ENCODE measurements at regions not wholly inside any gene's neighbourhood (a gene's known extent, or its start where the extent isn't known, plus 50 kb on each side); places are given as distances from the start of the nearest gene placed in this dataset.
"Not testable (repeated sequence)": the region's sequence is repeated elsewhere in the genome, so short reads cannot be mapped to it uniquely, and the experiment has no call there.

DNA sequence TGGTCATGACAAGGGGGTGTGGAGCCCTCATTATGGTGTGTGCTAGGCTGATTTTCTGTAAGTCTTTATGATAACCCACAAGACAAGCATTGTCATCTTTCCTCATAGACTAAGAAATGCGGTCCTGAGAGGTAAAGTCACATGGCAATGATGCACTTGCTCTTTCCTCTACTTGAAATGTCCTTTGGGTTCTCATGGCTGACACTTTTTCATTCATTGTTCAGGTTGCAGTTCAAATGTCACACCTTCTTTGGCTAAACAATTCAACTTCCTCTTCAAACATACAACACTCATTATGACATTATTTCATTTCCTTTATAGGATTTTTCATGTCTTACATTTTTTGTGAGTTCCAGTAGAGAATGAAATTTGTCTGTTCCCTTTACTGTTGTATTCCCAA is 323.6 kb upstream of the PRR16 start:
- no peak overlapping the region for H3K4me3 ChIP-seq (replicated peaks; ENCODE audit: low read depth, low read length)
- TF ChIP-seq CTCF (IDR thresholded peaks at IDR 0.05; ENCODE audit: low read depth, low read length, missing control alignments), result no peak
- DNase-seq (ENCODE audit: extremely low read depth, low read depth), result no peak

- H3K4me3 ChIP-seq (replicated peaks; ENCODE audit: low read depth, low read length), result no peak overlapping the region
- TF ChIP-seq CTCF (IDR thresholded peaks at IDR 0.05; ENCODE audit: low read depth, low read length, missing control alignments), result no peak
- DNase-seq (ENCODE audit: extremely low read depth, low read depth), result no peak
Measured at GRCh38 chr5:120141076-120141475, 323.0 kb upstream of the PRR16 start.

DNA sequence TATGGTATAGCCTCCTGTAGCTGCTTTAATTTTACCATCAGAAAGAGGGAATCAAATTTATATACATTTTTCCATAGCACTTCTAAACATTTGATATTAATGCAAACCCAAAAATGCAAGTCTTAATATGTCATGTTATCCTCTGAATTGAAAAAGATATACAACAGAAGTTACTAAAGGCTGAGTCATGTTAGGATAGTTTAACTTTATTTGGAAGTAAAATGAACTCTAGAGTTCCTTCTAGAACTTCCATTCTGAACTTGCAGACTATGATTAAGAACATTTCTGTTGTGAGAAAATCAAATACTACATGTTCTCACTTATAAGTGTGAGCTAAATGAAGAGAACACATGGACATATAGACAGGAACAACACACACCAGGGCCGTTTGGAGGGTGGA is 317.3 kb upstream of the PRR16 start:
- TF ChIP-seq CTCF (IDR thresholded peaks at IDR 0.05; ENCODE audit: low read depth, low read length, missing control alignments), result no peak
- no peak for DNase-seq (ENCODE audit: extremely low read depth, low read depth)
- no peak overlapping the region for H3K4me3 ChIP-seq (replicated peaks; ENCODE audit: low read depth, low read length)

DNA sequence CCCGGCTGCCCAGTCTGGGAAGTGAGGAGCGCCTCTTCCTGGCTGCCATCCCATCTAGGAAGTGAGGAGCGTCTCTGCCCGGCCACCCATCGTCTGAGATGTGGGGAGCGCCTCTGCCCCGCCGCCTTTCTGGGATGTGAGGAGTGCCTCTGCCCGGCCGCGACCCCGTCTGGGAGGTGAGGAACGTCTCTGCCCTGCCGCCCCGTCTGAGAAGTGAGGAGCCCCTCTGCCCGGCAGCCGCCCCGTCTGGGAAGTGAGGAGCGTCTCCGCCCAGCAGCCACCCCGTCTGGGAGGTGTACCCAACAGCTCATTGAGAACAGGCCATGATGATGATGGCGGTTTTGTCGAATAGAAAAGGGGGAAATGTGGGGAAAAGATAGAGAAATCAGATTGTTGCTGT is 316.2 kb upstream of the PRR16 start:
- not testable (repeated sequence) for DNase-seq (ENCODE audit: extremely low read depth, low read depth); H3K4me3 ChIP-seq (replicated peaks; ENCODE audit: low read depth, low read length)

GRCh38 chr5:120150770-120151169 is 313.3 kb upstream of the PRR16 start:
- no peak for DNase-seq (ENCODE audit: extremely low read depth, low read depth)
- no peak for TF ChIP-seq CTCF (IDR thresholded peaks at IDR 0.05; ENCODE audit: low read depth, low read length, missing control alignments)
- H3K4me3 ChIP-seq (replicated peaks; ENCODE audit: low read depth, low read length), result no peak overlapping the region

DNA sequence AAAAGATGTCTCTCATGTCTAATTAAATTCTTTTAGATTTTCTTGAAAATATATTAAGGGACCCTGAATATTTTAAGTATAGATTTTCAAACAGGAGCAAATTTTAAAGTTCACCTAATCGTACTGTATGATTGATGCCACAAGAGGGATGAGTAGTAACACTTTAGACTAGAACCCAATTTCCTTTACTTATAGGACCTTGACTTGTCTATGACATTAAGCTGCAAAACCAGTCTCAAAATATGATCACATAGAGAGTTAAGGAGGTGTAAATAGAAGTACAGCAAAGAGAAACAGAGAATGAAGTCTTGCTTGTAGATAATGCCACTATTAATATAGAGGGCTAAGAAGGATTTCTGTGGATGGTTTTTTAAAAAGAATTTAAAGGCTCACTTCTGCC is 312.9 kb upstream of the PRR16 start:
- H3K4me3 ChIP-seq (replicated peaks; ENCODE audit: low read depth, low read length), result no peak overlapping the region
- TF ChIP-seq CTCF (IDR thresholded peaks at IDR 0.05; ENCODE audit: low read depth, low read length, missing control alignments), result no peak
- DNase-seq (ENCODE audit: extremely low read depth, low read depth), result no peak

DNA sequence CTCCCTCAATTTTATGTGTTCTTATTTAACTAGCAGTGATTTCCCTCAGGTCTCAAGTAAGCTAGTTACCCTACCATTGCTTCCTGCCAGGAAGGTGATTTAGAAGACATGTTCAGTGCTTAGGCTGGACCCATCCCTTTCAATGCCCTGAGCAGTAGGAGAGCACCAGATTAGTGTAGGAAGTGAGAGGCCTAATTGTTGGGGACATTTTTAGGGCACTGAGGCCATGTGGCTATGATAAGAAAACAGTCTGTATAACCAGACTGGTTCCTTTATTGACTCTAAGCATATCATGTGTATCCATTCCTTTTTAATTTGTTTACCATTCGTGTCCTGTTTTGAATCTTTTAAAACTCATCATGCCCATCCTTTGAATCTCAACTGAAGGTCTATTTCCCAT is 312.3 kb upstream of the PRR16 start:
- no peak for TF ChIP-seq CTCF (IDR thresholded peaks at IDR 0.05; ENCODE audit: low read depth, low read length, missing control alignments)
- no peak for DNase-seq (ENCODE audit: extremely low read depth, low read depth)

More for the DNA sequence above, 312.3 kb upstream of the PRR16 start:
- no peak overlapping the region for H3K4me3 ChIP-seq (replicated peaks; ENCODE audit: low read depth, low read length)

Measured in HFF-Myc (cell line).